D721Med (cell line): ENCODE measurements at regions not wholly inside any gene's neighbourhood (a gene's known extent, or its start where the extent isn't known, plus 50 kb on each side); places are given as distances from the start of the nearest gene placed in this dataset.
"Not testable (repeated sequence)": the region's sequence is repeated elsewhere in the genome, so short reads cannot be mapped to it uniquely, and the experiment has no call there.

ENCODE experiments used
- DNase-seq: peaks from one replicate; pipeline ENCODE4 v3.0.0; 2011; ENCODE audit warnings: low spot score; ENCODE audit not compliant: insufficient read length
- FAIRE-seq: peaks from 2 replicates; lab custom pipeline; 2011; peaks lifted over from hg19 to GRCh38; lab: Jason Lieb, UNC
- CTCF ChIP-seq: IDR thresholded peaks from 2 replicates; pipeline ENCODE4 v1.5.1; 2012; ENCODE audit warnings: mild to moderate bottlenecking, control low read depth; ENCODE audit not compliant: insufficient read depth; ENCODE audit errors: missing control alignments

- FAIRE-seq = not testable (repeated sequence)
Measured at GRCh38 chr17:445839-446238, 93.2 kb upstream of the RPH3AL start, which contains the start of gene RFLNB. Gene RFLNB (minus strand): TSS chr17:445939.

GRCh38 chr17:444879-445454 is 92.4 kb upstream of the RPH3AL start:
- DNase-seq (no peak), FAIRE-seq (no peak)
- TF ChIP-seq CTCF = no peak

More at GRCh38 chr17:445839-446238, 93.2 kb upstream of the RPH3AL start, which contains the start of gene RFLNB:
- not testable (repeated sequence) for DNase-seq

GRCh38 chr17:443109-443508 is 90.5 kb upstream of the RPH3AL start:
- FAIRE-seq (no peak), DNase-seq (no peak)
- TF ChIP-seq CTCF = no peak

- TF ChIP-seq CTCF = no peak
- DNase-seq (no peak), FAIRE-seq (no peak)
Measured at GRCh38 chr17:441155-441950, 88.7 kb upstream of the RPH3AL start.

GRCh38 chr17:438191-438590 is 85.6 kb upstream of the RPH3AL start:
- TF ChIP-seq CTCF = no peak
- FAIRE-seq (no peak), DNase-seq (no peak)

- no peak for DNase-seq
- no peak for FAIRE-seq
- TF ChIP-seq CTCF = no peak
Measured at GRCh38 chr17:437545-437944, 84.9 kb upstream of the RPH3AL start.

- no peak for FAIRE-seq
- no peak for DNase-seq
- no peak for TF ChIP-seq CTCF
Measured at GRCh38 chr17:436571-436970, 84.0 kb upstream of the RPH3AL start.

- not testable (repeated sequence) for DNase-seq, FAIRE-seq
Measured at GRCh38 chr17:432471-432870, 79.9 kb upstream of the RPH3AL start.
